Activated CD4-positive, alpha-beta T cell treated with anti-CD3 and anti-CD28 coated beads, Interleukin-2, amount 10 ng/mL, durations not matched to agents 7 days and 5 days (primary cell): ENCODE measurements at regions not wholly inside any gene's neighbourhood (a gene's known extent, or its start where the extent isn't known, plus 50 kb on each side); places are given as distances from the start of the nearest gene placed in this dataset.
"Not testable (repeated sequence)": the region's sequence is repeated elsewhere in the genome, so short reads cannot be mapped to it uniquely, and the experiment has no call there.

Experiments used
- CTCF ChIA-PET: fragments of 350-600 bp; sonication (Branson Sonifier 250); formaldehyde crosslinking; loops from one replicate; lab custom pipeline; 2021; ENCODE audit warnings: antibody characterized with exemption; lab: Charles Lee
- POLR2A ChIA-PET: fragments of 350-600 bp; sonication (Branson Sonifier 250); formaldehyde crosslinking; loops from one replicate; lab custom pipeline; 2021; ENCODE audit warnings: antibody characterized with exemption; lab: Charles Lee
- DNase-seq: peaks from one replicate; pipeline ENCODE4 v3.0.0-alpha.2; 2020
- H3K27ac Mint-ChIP-seq: one replicate; pipeline ENCODE4 v1.8.0; 2021; ENCODE audit warnings: mild to moderate bottlenecking, moderate library complexity, mixed read lengths
- H3K27me3 Mint-ChIP-seq: one replicate; pipeline ENCODE4 v1.8.0; 2021; ENCODE audit warnings: mixed read lengths
- H3K36me3 Mint-ChIP-seq: one replicate; pipeline ENCODE4 v1.8.0; 2021; ENCODE audit warnings: low read depth, mixed read lengths
- H3K4me1 Mint-ChIP-seq: one replicate; pipeline ENCODE4 v1.8.0; 2021; ENCODE audit warnings: mixed read lengths
- H3K4me3 Mint-ChIP-seq: one replicate; pipeline ENCODE4 v1.8.0; 2021; ENCODE audit warnings: mild to moderate bottlenecking, moderate library complexity, mixed read lengths
- H3K9me3 Mint-ChIP-seq: one replicate; pipeline ENCODE4 v1.8.0; 2021; ENCODE audit warnings: mixed read lengths

DNA sequence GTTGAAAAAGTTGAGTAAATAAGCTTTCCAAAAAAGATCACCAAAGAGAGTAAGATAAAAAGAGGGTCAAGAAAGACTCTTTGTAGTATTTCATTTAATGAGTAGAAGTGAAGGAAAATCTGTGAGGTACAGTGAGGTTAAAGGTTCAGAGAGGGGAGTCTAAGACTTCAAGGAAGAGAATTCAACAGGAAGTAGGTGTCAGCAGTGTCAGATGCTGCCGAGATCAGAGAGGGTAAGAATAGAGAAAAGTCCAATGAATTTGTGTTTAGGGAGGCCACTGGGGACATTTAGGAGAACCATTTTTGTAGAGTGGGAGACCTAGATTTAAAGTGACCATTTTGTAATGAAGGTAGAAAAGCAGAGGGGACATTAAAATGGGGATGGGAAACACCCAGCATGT, 71.6 kb upstream of the KRAS start:
- Mint-ChIP-seq H3K4me3 (peak overlapping the region; percentile 26), H3K4me1 (peaks cover 46% of the 10 kb centered on the region), H3K27ac (peak overlapping the region; percentile 19), H3K9me3 (no peaks in the 10 kb centered on the region), H3K27me3 (no peaks in the 10 kb centered on the region), H3K36me3 (no peaks in the 10 kb centered on the region)
- no peak for DNase-seq
- POLR2A ChIA-PET: no interaction called here
- CTCF ChIA-PET: interaction anchor here (1.8 kb wide), 1 partner anchor 9 kb away, joined by 3 read pairs; no protein-coding TSS in a partner anchor

DNA sequence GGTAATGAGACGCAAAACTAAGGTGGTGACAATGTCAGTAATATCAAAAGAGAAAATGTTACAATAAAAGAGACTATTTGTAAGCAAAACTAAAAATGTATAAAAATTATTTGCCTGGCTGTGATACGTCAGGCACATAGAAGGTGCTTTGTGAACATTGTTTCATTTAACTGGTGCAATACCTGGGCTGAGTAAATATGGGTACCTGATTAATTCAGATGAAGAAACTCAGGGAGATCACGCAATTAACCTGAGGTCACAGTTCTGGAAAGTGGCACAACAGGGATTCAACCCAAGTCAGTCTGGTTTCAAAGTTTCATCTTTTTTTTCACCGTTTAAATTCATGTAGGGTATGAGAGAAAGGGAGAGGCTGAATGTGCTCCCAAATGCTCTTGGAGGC, 71.0 kb upstream of the KRAS start:
- Mint-ChIP-seq H3K4me1 (peaks cover 46% of the 10 kb centered on the region), H3K27ac (peak overlapping the region; percentile 19), H3K4me3 (no peak overlapping the region), H3K36me3 (no peaks in the 10 kb centered on the region), H3K27me3 (no peaks in the 10 kb centered on the region), H3K9me3 (no peaks in the 10 kb centered on the region)
- ChIA-PET POLR2A (no interaction called here), CTCF (interaction anchor here (0.7 to 1.8 kb wide), 2 partner anchors 10 to 19 kb away, joined by 3 to 4 read pairs; no protein-coding TSS in a partner anchor)
- no peak for DNase-seq

GRCh38 chr12:25320123-25321006, 69.6 kb upstream of the KRAS start:
- no peak for DNase-seq
- POLR2A ChIA-PET: no interaction called here
- H3K9me3 Mint-ChIP-seq: peaks cover 6% of the 10 kb centered on the region
- H3K27ac Mint-ChIP-seq: no peak overlapping the region
- no peaks in the 10 kb centered on the region for H3K36me3 Mint-ChIP-seq
- CTCF ChIA-PET: interaction anchor here (0.8 to 1.8 kb wide), 2 partner anchors 11 to 67 kb away, joined by 3 read pairs; no protein-coding TSS in a partner anchor
- H3K4me1 Mint-ChIP-seq: peaks cover 46% of the 10 kb centered on the region
- no peaks in the 10 kb centered on the region for H3K27me3 Mint-ChIP-seq
- H3K4me3 Mint-ChIP-seq: no peak overlapping the region

DNA sequence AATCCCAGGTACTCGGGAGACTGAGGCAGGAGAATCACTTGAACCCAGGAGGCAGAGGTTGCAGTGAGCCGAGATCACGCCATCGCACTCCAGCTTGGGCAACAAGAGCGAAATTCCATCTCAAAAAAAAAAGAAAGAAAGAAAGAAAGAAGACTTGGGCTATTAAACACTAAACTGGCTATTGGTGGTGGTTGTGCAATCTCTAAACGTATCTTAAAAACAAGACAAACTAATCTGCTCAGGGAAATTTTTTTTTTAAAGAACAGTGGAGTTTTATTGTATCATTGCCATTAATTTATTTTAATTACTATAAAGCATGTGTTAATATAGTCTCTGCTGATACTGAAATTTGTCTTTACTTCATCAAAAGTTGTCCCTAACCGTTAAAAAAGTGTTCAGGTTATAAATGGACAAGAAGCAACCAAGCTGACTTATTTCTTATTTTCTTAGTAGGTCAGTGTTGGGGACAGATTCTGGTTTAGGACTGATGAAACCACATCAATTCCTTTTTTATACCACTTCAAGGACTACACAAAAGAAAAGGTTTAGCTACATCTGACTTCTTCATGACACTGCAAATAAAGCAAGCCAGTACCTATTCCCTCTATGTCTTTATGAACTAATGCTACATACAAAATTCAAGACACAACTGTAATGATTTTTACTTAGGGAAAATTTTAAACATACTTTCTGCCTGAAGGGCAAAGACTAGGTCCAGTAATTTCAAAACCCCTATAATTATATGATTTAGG, 68.7 kb upstream of the KRAS start:
- no peak for DNase-seq
- Mint-ChIP-seq H3K36me3 (peaks cover 2% of the 10 kb centered on the region), H3K27me3 (peaks cover 3% of the 10 kb centered on the region), H3K27ac (no peak overlapping the region), H3K9me3 (peaks cover 8% of the 10 kb centered on the region), H3K4me3 (no peak overlapping the region), H3K4me1 (peaks cover 46% of the 10 kb centered on the region)
- POLR2A ChIA-PET: no interaction called here
- CTCF ChIA-PET: no interaction called here

DNA sequence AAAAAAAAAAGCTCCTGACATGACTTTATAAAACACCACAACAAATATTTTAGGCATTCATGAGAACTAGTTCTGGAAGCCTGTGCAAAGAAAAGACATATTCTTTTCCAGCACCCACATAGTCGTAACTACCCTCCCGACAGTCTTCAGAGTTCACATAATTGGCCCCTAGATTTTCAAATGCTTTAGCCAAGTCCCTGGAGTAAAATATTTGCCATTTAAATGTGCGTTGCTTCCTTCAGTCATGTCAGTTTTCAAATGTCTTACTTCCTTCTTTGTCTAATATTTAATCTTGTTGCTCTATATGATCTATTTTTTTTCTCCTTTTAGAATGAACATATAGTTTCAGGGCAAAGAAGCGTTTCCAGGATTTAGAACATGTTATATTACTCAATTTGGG, 66.8 kb upstream of the KRAS start:
- Mint-ChIP-seq H3K4me3 (no peak overlapping the region), H3K36me3 (peaks cover 2% of the 10 kb centered on the region), H3K27me3 (peaks cover 3% of the 10 kb centered on the region), H3K4me1 (peaks cover 29% of the 10 kb centered on the region), H3K9me3 (peaks cover 9% of the 10 kb centered on the region), H3K27ac (no peak overlapping the region)
- POLR2A ChIA-PET: no interaction called here
- no peak for DNase-seq
- CTCF ChIA-PET: interaction anchor here (0.8 kb wide), 1 partner anchor 123 kb away, joined by 3 read pairs; the partner anchor contains the start of genes DNAI7 and ETFRF1

GRCh38 chr12:25315388-25315787, 64.7 kb upstream of the KRAS start:
- ChIA-PET CTCF (no interaction called here), POLR2A (no interaction called here)
- peaks cover 7% of the 10 kb centered on the region for H3K4me1 Mint-ChIP-seq
- no peak for DNase-seq
- H3K36me3 Mint-ChIP-seq: peaks cover 2% of the 10 kb centered on the region
- no peak overlapping the region for H3K4me3 Mint-ChIP-seq
- no peak overlapping the region for H3K27ac Mint-ChIP-seq
- peaks cover 11% of the 10 kb centered on the region for H3K9me3 Mint-ChIP-seq
- peaks cover 3% of the 10 kb centered on the region for H3K27me3 Mint-ChIP-seq

DNA sequence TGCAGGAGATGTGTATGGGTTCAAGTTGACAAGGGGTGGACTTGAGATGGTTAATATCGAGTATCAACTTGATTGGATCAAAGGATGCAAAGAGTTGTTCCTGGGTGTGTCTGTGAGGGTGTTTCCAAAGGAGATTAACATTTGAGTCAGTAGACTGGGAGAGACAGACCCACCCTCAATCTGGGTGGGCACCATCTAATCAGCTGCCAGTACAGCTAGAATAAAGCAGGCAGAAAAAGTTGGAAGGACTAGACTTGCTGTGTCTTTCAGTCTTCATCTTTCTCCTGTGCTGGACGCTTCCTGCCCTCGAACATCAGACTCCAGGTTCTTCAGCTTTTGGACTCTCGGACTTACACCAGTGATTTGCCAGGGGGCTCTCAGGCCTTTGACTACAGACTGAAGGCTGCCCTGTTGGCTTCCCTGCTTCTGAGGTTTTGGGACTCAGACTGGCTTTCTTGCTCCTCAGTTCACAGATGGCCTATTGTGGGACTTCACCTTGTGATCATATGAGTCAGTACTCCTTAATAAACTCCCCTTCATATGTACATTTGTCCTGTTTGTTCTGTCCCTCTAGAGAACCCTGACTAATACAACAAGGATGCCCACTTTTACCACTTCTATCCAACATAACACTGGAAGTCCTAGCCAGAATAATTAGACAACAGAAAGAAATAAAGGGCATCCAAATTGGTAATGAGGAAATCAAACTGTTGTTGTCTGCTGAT, 62.7 kb upstream of the KRAS start:
- CTCF ChIA-PET, H3K4me1 Mint-ChIP-seq, POLR2A ChIA-PET, H3K27ac Mint-ChIP-seq, DNase-seq, H3K4me3 Mint-ChIP-seq, H3K36me3 Mint-ChIP-seq, H3K27me3 Mint-ChIP-seq: not testable (repeated sequence)
- H3K9me3 Mint-ChIP-seq: peaks cover 11% of the 10 kb centered on the region

GRCh38 chr12:25311506-25311905, 60.8 kb upstream of the KRAS start:
- ChIA-PET CTCF (no interaction called here), POLR2A (no interaction called here)
- H3K36me3 Mint-ChIP-seq: peaks cover 2% of the 10 kb centered on the region
- no peaks in the 10 kb centered on the region for H3K4me1 Mint-ChIP-seq
- DNase-seq: no peak
- H3K4me3 Mint-ChIP-seq: no peak overlapping the region
- no peak overlapping the region for H3K27ac Mint-ChIP-seq
- peaks cover 10% of the 10 kb centered on the region for H3K9me3 Mint-ChIP-seq
- peaks cover 7% of the 10 kb centered on the region for H3K27me3 Mint-ChIP-seq

- H3K27ac Mint-ChIP-seq, CTCF ChIA-PET: not testable (repeated sequence)
These were observed 59.3 kb upstream of the KRAS start for GRCh38 chr12:25310071-25310470.

DNA sequence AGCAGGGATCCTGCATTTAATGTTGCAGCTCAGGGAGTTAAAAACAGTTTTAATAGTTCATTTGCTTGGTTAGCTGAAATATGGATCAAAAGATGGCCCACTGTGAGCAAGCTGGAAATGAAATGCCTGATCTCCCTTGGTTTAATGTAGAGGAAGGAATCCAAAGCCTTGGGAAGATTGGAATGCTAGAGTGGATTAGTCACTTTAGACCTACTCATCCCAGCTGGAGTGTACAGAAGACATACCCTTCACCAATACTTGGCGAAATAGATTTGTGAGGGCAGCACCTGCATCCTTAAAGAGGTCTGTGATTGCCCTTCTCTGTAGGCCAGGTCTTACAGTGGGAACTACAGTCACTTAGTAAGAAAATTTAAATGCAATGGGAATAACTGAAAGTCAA, 58.0 kb upstream of the KRAS start:
- CTCF ChIA-PET: interaction anchor here (0.6 to 1.0 kb wide), 3 partner anchors 21 to 545 kb away, joined by 3 read pairs; no protein-coding TSS in a partner anchor
- Mint-ChIP-seq H3K4me1 (no peaks in the 10 kb centered on the region), H3K27me3 (peaks cover 8% of the 10 kb centered on the region), H3K9me3 (peaks cover 3% of the 10 kb centered on the region), H3K27ac (no peak overlapping the region), H3K4me3 (no peak overlapping the region), H3K36me3 (no peaks in the 10 kb centered on the region)
- DNase-seq: no peak
- POLR2A ChIA-PET: no interaction called here

More at GRCh38 chr12:25310071-25310470, 59.3 kb upstream of the KRAS start:
- DNase-seq, H3K4me1 Mint-ChIP-seq, H3K9me3 Mint-ChIP-seq, H3K36me3 Mint-ChIP-seq, POLR2A ChIA-PET, H3K27me3 Mint-ChIP-seq, H3K4me3 Mint-ChIP-seq: not testable (repeated sequence)

- H3K27me3 Mint-ChIP-seq: peaks cover 8% of the 10 kb centered on the region
These were observed 57.1 kb upstream of the KRAS start for GRCh38 chr12:25307818-25308217.

DNA sequence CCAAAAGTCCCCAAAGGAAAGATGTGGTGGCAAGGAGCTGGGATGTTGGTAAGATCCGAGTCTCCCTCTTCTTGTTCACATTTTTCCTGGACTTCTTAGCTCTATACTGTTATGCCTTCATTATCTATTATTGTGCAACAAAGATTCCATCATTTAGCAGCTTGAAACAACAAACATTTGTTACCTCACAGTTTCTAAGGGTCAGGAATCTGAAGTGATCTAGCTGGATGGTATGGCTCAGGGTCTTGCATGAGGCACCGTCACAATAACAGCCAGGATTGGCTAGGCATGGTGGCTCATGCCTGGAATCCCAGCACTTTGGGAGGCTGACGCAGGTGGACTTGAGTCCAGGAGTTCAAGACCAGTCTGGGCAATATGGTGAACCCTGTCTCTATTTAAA, 51.1 kb upstream of the KRAS start:
- no peaks in the 10 kb centered on the region for H3K36me3 Mint-ChIP-seq
- no peak overlapping the region for H3K27ac Mint-ChIP-seq
- no peak for DNase-seq
- ChIA-PET CTCF (interaction anchor here (0.6 to 1.2 kb wide), 4 partner anchors 27 to 615 kb away, joined by 3 read pairs; no protein-coding TSS in a partner anchor), POLR2A (no interaction called here)
- H3K4me3 Mint-ChIP-seq: no peak overlapping the region
- H3K27me3 Mint-ChIP-seq: peaks cover 13% of the 10 kb centered on the region
- no peaks in the 10 kb centered on the region for H3K4me1 Mint-ChIP-seq
- peaks cover 2% of the 10 kb centered on the region for H3K9me3 Mint-ChIP-seq

More at GRCh38 chr12:25307818-25308217, 57.1 kb upstream of the KRAS start:
- POLR2A ChIA-PET: no interaction called here
- DNase-seq: no peak
- Mint-ChIP-seq H3K4me1 (no peaks in the 10 kb centered on the region), H3K27ac (no peak overlapping the region), H3K36me3 (no peaks in the 10 kb centered on the region), H3K9me3 (peaks cover 3% of the 10 kb centered on the region), H3K4me3 (no peak overlapping the region)
- CTCF ChIA-PET: interaction anchor here (0.9 to 1.0 kb wide), 2 partner anchors 22 to 25 kb away, joined by 3 read pairs; no protein-coding TSS in a partner anchor
